ENCODE measurements at regions not wholly inside any gene's neighbourhood (a gene's known extent, or its start where the extent isn't known, plus 50 kb on each side); places are given as distances from the start of the nearest gene placed in this dataset.

DNA sequence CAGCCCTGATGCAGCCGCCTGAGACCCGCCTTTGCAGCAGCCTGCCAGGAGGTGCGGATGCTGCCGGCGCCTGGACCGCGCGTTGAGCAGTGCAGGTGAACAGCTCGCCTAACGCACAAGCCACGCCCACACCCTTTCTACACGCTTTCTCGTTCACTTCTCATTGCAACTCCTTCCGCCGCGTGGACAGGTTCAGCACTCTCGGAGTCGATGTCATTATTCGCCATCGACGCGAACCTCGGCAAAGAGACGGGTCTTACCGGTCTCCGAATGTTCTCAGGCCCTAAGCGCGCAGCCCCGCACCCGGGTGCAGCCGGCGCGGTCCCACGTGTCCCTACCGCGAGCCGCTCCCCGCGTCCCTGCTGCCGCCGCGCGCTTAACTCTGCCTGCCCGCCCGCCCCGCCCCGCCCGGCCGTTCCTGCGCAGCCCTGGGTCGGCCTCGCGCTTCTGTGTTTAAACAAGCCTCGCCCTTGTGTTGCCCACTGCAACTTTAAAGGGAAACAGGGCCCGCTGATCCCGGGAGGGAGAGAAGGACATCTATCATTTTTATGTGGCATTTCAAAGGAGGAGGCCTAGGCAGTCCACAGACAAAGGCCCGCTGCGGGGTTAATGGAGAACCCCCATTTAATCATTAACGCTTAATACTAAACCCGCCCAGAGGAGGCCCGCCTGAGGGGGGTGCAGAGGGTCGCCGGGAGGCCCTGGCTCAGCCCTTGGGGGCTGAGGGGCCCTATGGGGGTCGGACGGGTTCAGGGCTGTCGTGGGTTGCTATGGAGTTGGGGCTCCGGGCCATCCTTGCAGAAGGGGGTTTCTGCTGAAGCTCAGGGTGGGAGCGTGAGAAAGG lies 128.5 kb downstream of the WDR11 start:
- no peak for TF ChIP-seq EZH2 (IDR thresholded peaks at IDR 0.05; ENCODE audit: borderline replicate concordance, low read length)
- TF ChIP-seq, protein P1, sequence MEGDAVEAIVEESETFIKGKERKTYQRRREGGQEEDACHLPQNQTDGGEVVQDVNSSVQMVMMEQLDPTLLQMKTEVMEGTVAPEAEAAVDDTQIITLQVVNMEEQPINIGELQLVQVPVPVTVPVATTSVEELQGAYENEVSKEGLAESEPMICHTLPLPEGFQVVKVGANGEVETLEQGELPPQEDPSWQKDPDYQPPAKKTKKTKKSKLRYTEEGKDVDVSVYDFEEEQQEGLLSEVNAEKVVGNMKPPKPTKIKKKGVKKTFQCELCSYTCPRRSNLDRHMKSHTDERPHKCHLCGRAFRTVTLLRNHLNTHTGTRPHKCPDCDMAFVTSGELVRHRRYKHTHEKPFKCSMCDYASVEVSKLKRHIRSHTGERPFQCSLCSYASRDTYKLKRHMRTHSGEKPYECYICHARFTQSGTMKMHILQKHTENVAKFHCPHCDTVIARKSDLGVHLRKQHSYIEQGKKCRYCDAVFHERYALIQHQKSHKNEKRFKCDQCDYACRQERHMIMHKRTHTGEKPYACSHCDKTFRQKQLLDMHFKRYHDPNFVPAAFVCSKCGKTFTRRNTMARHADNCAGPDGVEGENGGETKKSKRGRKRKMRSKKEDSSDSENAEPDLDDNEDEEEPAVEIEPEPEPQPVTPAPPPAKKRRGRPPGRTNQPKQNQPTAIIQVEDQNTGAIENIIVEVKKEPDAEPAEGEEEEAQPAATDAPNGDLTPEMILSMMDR (IDR thresholded peaks at IDR 0.05; ENCODE audit: low read length) = no peak
